ENCODE measurements at regions not wholly inside any gene's neighbourhood (a gene's known extent, or its start where the extent isn't known, plus 50 kb on each side); places are given as distances from the start of the nearest gene placed in this dataset.

GRCh38 chr6:92762443-92763273 lies 656.7 kb downstream of the EPHA7 start:
- TF ChIP-seq POLR2A (IDR thresholded peaks at IDR 0.05; ENCODE audit: control extremely low read depth in 1 of 2, low read depth in 2 of 2, low read length in 2 of 2): no peak
- no peak for TF ChIP-seq TCF12 (IDR thresholded peaks at IDR 0.05; ENCODE audit: low read depth, low read length)
- no peak for TF ChIP-seq TAF7 (optimal IDR thresholded peaks at IDR 0.05; ENCODE audit: borderline replicate concordance, low read depth, low read length)
- no peak for TF ChIP-seq CTCF (IDR thresholded peaks at IDR 0.05; ENCODE audit: control extremely low read depth in 1 of 3, insufficient read depth in 1 of 3, low read depth in 1 of 3, low read length in 3 of 3)
- TF ChIP-seq USF2 (IDR thresholded peaks at IDR 0.05; ENCODE audit: low read length): no peak
- TF ChIP-seq BRCA1 (IDR thresholded peaks at IDR 0.05; ENCODE audit: low read depth, low read length): no peak
- no peak for TF ChIP-seq YY1 (IDR thresholded peaks at IDR 0.05; ENCODE audit: low read depth, low read length)
- TF ChIP-seq CHD1 (IDR thresholded peaks at IDR 0.05; ENCODE audit: low read depth, low read length): no peak
- no peak for TF ChIP-seq POLR2AphosphoS5 (IDR thresholded peaks at IDR 0.05; ENCODE audit: low read depth, low read length)
- TF ChIP-seq SUZ12 (IDR thresholded peaks at IDR 0.05; ENCODE audit: low read length): no peak
- TF ChIP-seq CHD2 (IDR thresholded peaks at IDR 0.05; ENCODE audit: low read length): no peak
- TF ChIP-seq ATF2 (IDR thresholded peaks at IDR 0.05; ENCODE audit: low read length): no peak

Measured in H1 (cell line).